Esophagus (tissue), 2 donors: ENCODE measurements at regions not wholly inside any gene's neighbourhood (a gene's known extent, or its start where the extent isn't known, plus 50 kb on each side); places are given as distances from the start of the nearest gene placed in this dataset.

Source experiments
- H3K27ac ChIP-seq, 2 donors: one replicate each; pipeline ENCODE4 v1.5.1; 2013; ENCODE audit warnings: low read depth in 2 of 2, mild to moderate bottlenecking in 2 of 2, inconsistent platforms in 1 of 2, low read length in 1 of 2, moderate library complexity in 1 of 2
- H3K27me3 ChIP-seq, 2 donors: one replicate each; pipeline ENCODE4 v1.6.1; 2013; ENCODE audit warnings: low read length in 2 of 2, control low read depth in 1 of 2, mild to moderate bottlenecking in 1 of 2; ENCODE audit not compliant: insufficient read depth in 2 of 2, control insufficient read depth in 1 of 2
- H3K36me3 ChIP-seq, 2 donors: one replicate each; pipeline ENCODE4 v1.6.1; 2013; ENCODE audit warnings: low read length in 1 of 2; ENCODE audit not compliant: control insufficient read depth in 2 of 2, insufficient read depth in 2 of 2
- H3K4me1 ChIP-seq, 2 donors: one replicate each; pipeline ENCODE4 v1.6.1; 2013; ENCODE audit warnings: low read length in 1 of 2; ENCODE audit not compliant: control insufficient read depth in 2 of 2, insufficient read depth in 2 of 2
- H3K4me3 ChIP-seq, 2 donors: one replicate each; pipeline ENCODE4 v1.5.1; 2013; ENCODE audit warnings: low read length in 2 of 2, mild to moderate bottlenecking in 2 of 2, low read depth in 1 of 2, moderate library complexity in 1 of 2
- H3K9me3 ChIP-seq, 2 donors: one replicate each; pipeline ENCODE4 v1.6.1; 2013; ENCODE audit warnings: mild to moderate bottlenecking in 2 of 2, low read depth in 1 of 2, low read length in 1 of 2, moderate library complexity in 1 of 2; ENCODE audit not compliant: control insufficient read depth in 2 of 2, insufficient read depth in 1 of 2
- WGBS, 2 donors: extraction: QIAGEN DNeasy Blood & Tissue Kit; methylation state at CpG; one replicate each; pipeline ENCODE4 v1.1.7; 2013; 5-methylcytosine and 5-hydroxymethylcytosine counted together
- donor health status: healthy with polysubstance abuse.
- donor health status: Bipolar disorder and iron deficiency.

GRCh38 chr17:33676444-33676843, 383.3 kb upstream of the ASIC2 start:
- 47 to 50% methylated on average over 3 of the region's 3 CpGs for WGBS, 2 donors
- Histone ChIP-seq H3K4me1 (no peaks in the 10 kb centered on the region), H3K36me3 (no peaks in the 10 kb centered on the region)

GRCh38 chr17:33679595-33679994, 386.5 kb upstream of the ASIC2 start:
- Histone ChIP-seq H3K27ac (no peak overlapping the region), H3K36me3 (no peaks in the 10 kb centered on the region), H3K27me3 (no peaks in the 10 kb centered on the region), H3K9me3 (no peaks in the 10 kb centered on the region), H3K4me3 (no peak overlapping the region), H3K4me1 (no peaks in the 10 kb centered on the region)
- 71 to 72% methylated on average over 6 of the region's 6 CpGs for WGBS, 2 donors

More at GRCh38 chr17:33676444-33676843, 383.3 kb upstream of the ASIC2 start:
- H3K9me3 ChIP-seq: no peaks in the 10 kb centered on the region
- no peaks in the 10 kb centered on the region for H3K27me3 ChIP-seq
- H3K27ac ChIP-seq: no peak overlapping the region
- H3K4me3 ChIP-seq: no peak overlapping the region

GRCh38 chr17:33680472-33680871, 387.4 kb upstream of the ASIC2 start:
- WGBS, 2 donors: 63 to 69% methylated on average over 4 of the region's 4 CpGs

GRCh38 chr17:33682599-33682998, 389.5 kb upstream of the ASIC2 start:
- Histone ChIP-seq H3K27me3 (no peaks in the 10 kb centered on the region), H3K36me3 (no peaks in the 10 kb centered on the region), H3K9me3 (no peaks in the 10 kb centered on the region), H3K4me1 (no peaks in the 10 kb centered on the region), H3K27ac (no peak overlapping the region), H3K4me3 (no peak overlapping the region)

More at GRCh38 chr17:33680472-33680871, 387.4 kb upstream of the ASIC2 start:
- Histone ChIP-seq H3K4me3 (no peak overlapping the region), H3K27me3 (no peaks in the 10 kb centered on the region), H3K27ac (no peak overlapping the region), H3K4me1 (no peaks in the 10 kb centered on the region), H3K36me3 (no peaks in the 10 kb centered on the region), H3K9me3 (no peaks in the 10 kb centered on the region)

- Histone ChIP-seq H3K9me3 (no peaks in the 10 kb centered on the region), H3K27me3 (no peaks in the 10 kb centered on the region), H3K36me3 (no peaks in the 10 kb centered on the region), H3K27ac (no peak overlapping the region), H3K4me1 (no peaks in the 10 kb centered on the region), H3K4me3 (no peak overlapping the region)
- WGBS, 2 donors: 73 to 74% methylated on average over 6 of the region's 6 CpGs
Measured at GRCh38 chr17:33684735-33685134, 391.6 kb upstream of the ASIC2 start.

- Histone ChIP-seq H3K9me3 (no peaks in the 10 kb centered on the region), H3K27ac (no peak overlapping the region), H3K4me1 (no peaks in the 10 kb centered on the region), H3K4me3 (no peak overlapping the region), H3K27me3 (no peaks in the 10 kb centered on the region), H3K36me3 (no peaks in the 10 kb centered on the region)
- 81 to 83% methylated on average over 4 of the region's 4 CpGs for WGBS, 2 donors
Measured at GRCh38 chr17:33686171-33686570, 393.1 kb upstream of the ASIC2 start.

GRCh38 chr17:33687831-33688230, 394.7 kb upstream of the ASIC2 start:
- Histone ChIP-seq H3K27ac (no peak overlapping the region), H3K27me3 (no peaks in the 10 kb centered on the region), H3K36me3 (no peaks in the 10 kb centered on the region), H3K4me3 (no peak overlapping the region), H3K9me3 (no peaks in the 10 kb centered on the region), H3K4me1 (no peaks in the 10 kb centered on the region)
- WGBS, 2 donors: 79 to 82% methylated on average over 3 of the region's 3 CpGs

- 85 to 89% methylated on average over 4 of the region's 4 CpGs for WGBS, 2 donors
- Histone ChIP-seq H3K4me1 (no peaks in the 10 kb centered on the region), H3K36me3 (no peaks in the 10 kb centered on the region), H3K27ac (no peak overlapping the region), H3K27me3 (no peaks in the 10 kb centered on the region), H3K4me3 (no peak overlapping the region), H3K9me3 (no peaks in the 10 kb centered on the region)
Measured at GRCh38 chr17:33688771-33689170, 395.7 kb upstream of the ASIC2 start.

GRCh38 chr17:33689725-33690124, 396.6 kb upstream of the ASIC2 start:
- no peak overlapping the region for H3K27ac ChIP-seq
- H3K36me3 ChIP-seq: no peaks in the 10 kb centered on the region
- no peak overlapping the region for H3K4me3 ChIP-seq
- H3K9me3 ChIP-seq: no peaks in the 10 kb centered on the region
- WGBS, 2 donors: 74 to 75% methylated on average over 2 of the region's 2 CpGs
- no peaks in the 10 kb centered on the region for H3K27me3 ChIP-seq
- no peaks in the 10 kb centered on the region for H3K4me1 ChIP-seq

GRCh38 chr17:33695431-33695830, 402.3 kb upstream of the ASIC2 start:
- Histone ChIP-seq H3K36me3 (no peaks in the 10 kb centered on the region), H3K9me3 (no peaks in the 10 kb centered on the region), H3K4me3 (no peak overlapping the region), H3K4me1 (no peaks in the 10 kb centered on the region), H3K27ac (no peak overlapping the region), H3K27me3 (no peaks in the 10 kb centered on the region)
